A549 (cell line): ENCODE measurements at regions not wholly inside any gene's neighbourhood (a gene's known extent, or its start where the extent isn't known, plus 50 kb on each side); places are given as distances from the start of the nearest gene placed in this dataset.

Source experiments
- ATAC-seq, 2 experiments: fragments of 200-7000 bp in 1 of 2; fragments of >200 bp in 1 of 2; cut with Nextera tagmentation in 1 of 2; cut with Tn5 transposase in 1 of 2; 3 replicates each; pipeline versions ENCODE4 v1.8.0 to v1.9.1; 2018 to 2020; ENCODE audit warnings: mild to moderate bottlenecking in 1 of 2, moderate library complexity in 1 of 2
- CTCF ChIA-PET: fragments of 300-600 bp; sonication (Branson Sonifier 250); formaldehyde crosslinking; extraction: SDS; loops from one replicate; lab custom pipeline; 2021; ENCODE audit warnings: antibody characterized with exemption, inconsistent platforms; lab: Yijun Ruan, JAX
- POLR2A ChIA-PET: fragments of 350-600 bp; formaldehyde crosslinking; extraction: SDS; loops from one replicate; lab custom pipeline; 2021; ENCODE audit warnings: antibody characterized with exemption, inconsistent platforms; lab: Yijun Ruan, JAX
- DNase-seq, 2 experiments: peaks; one replicate each; pipeline versions ENCODE4 v3.0.0 to v3.0.0-alpha.2; 2011 to 2016; ENCODE audit warnings: low read depth in 1 of 2, low spot score in 1 of 2
- FAIRE-seq: peaks from 2 replicates; lab custom pipeline; 2011; peaks lifted over from hg19 to GRCh38; lab: Jason Lieb, UNC
- H3K27ac ChIP-seq, 2 experiments: fragments of >200 bp; sonication (Bioruptor Twin); formaldehyde crosslinking; 3 replicates each; pipeline ENCODE4 v1.5.1; 2016 to 2017
- H3K4me1 ChIP-seq: fragments of >200 bp; sonication (Bioruptor Twin); formaldehyde crosslinking; 3 replicates; pipeline ENCODE4 v1.6.1; 2016
- H3K4me2 ChIP-seq: fragments of >200 bp; sonication (Bioruptor Twin); formaldehyde crosslinking; 3 replicates; pipeline ENCODE4 v1.6.1; 2016
- H3K4me3 ChIP-seq: fragments of >200 bp; sonication (Bioruptor Twin); formaldehyde crosslinking; 3 replicates; pipeline ENCODE4 v1.5.1; 2016
- H3K9me3 ChIP-seq: fragments of >200 bp; sonication (Bioruptor Twin); formaldehyde crosslinking; 3 replicates; pipeline ENCODE4 v1.6.1; 2016
- CEBPB ChIP-seq, 2 experiments: fragments of >200 bp in 1 of 2; sonication (Bioruptor Twin) in 1 of 2; formaldehyde crosslinking in 1 of 2; IDR thresholded peaks; 2 replicates each; pipeline ENCODE4 v1.6.1; 2012 to 2016
- CHD4 ChIP-seq: fragments of 200-600 bp; sonication (generic); IDR thresholded peaks from 2 replicates; pipeline ENCODE4 v1.6.1; 2016; ENCODE audit warnings: antibody characterized with exemption, mild to moderate bottlenecking, borderline replicate concordance
- CTCF ChIP-seq: fragments of >200 bp; sonication (Bioruptor Twin); formaldehyde crosslinking; IDR thresholded peaks from 3 replicates; pipeline ENCODE4 v1.5.1; 2016
- EHF ChIP-seq: fragments of 250-450 bp; sonication (Bioruptor Pico); IDR thresholded peaks from 2 replicates; pipeline ENCODE4 v1.5.0; 2020; ENCODE audit warnings: mild to moderate bottlenecking
- EHMT2 ChIP-seq: fragments of 200-600 bp; sonication (generic); IDR thresholded peaks from 2 replicates; pipeline ENCODE4 v1.6.1; 2016; ENCODE audit warnings: antibody characterized with exemption, low read depth, mild to moderate bottlenecking, moderate library complexity
- FOSB ChIP-seq: fragments of 250-450 bp; sonication (Bioruptor Pico); IDR thresholded peaks from 2 replicates; pipeline ENCODE4 v1.5.0; 2020; ENCODE audit warnings: mild to moderate bottlenecking, moderate library complexity
- FOXS1 ChIP-seq: fragments of 250-450 bp; sonication (Bioruptor Pico); IDR thresholded peaks from 2 replicates; pipeline ENCODE4 v1.5.0; 2020; ENCODE audit warnings: mild to moderate bottlenecking, moderate library complexity
- GATA3 ChIP-seq: IDR thresholded peaks from 2 replicates; pipeline ENCODE4 v1.6.1; 2012; ENCODE audit warnings: borderline replicate concordance
- HOXA7 ChIP-seq: fragments of 250-450 bp; sonication (Bioruptor Pico); IDR thresholded peaks from 2 replicates; pipeline ENCODE4 v1.5.0; 2020; ENCODE audit warnings: mild to moderate bottlenecking, moderate library complexity
- HOXB13 ChIP-seq: fragments of 250-450 bp; sonication (Bioruptor Pico); IDR thresholded peaks from 2 replicates; pipeline ENCODE4 v1.5.0; 2020; ENCODE audit warnings: low read depth, mild to moderate bottlenecking, moderate library complexity
- JUN ChIP-seq, 2 experiments: fragments of >200 bp; sonication (Bioruptor Twin); formaldehyde crosslinking; IDR thresholded peaks; 2 replicates in 1 of 2; 3 replicates in 1 of 2; pipeline ENCODE4 v1.6.1; 2016 to 2017
- NFE2L2 ChIP-seq: fragments of 150-350 bp; conservative IDR thresholded peaks from 2 replicates; pipeline ENCODE4 v1.6.1; 2014; ENCODE audit warnings: low read length
- NR3C1 ChIP-seq: fragments of >200 bp; sonication (Bioruptor Twin); formaldehyde crosslinking; IDR thresholded peaks from 3 replicates; pipeline ENCODE4 v1.6.1; 2017
- POLR2AphosphoS2 ChIP-seq: conservative IDR thresholded peaks from 2 replicates; pipeline ENCODE4 v1.6.1; 2012; ENCODE audit warnings: low read length, improper control_type of control experiment, inconsistent platforms
- RCOR1 ChIP-seq: fragments of 150-350 bp; IDR thresholded peaks from 2 replicates; pipeline ENCODE4 v1.6.1; 2014; ENCODE audit warnings: antibody characterized with exemption, low read length, low read depth
- TP53 ChIP-seq: fragments of 250-450 bp; sonication (Bioruptor Pico); IDR thresholded peaks from 2 replicates; pipeline ENCODE4 v1.5.0; 2021; ENCODE audit warnings: mild to moderate bottlenecking, moderate library complexity
- ZNF302 ChIP-seq: fragments of 250-450 bp; sonication (Bioruptor Pico); IDR thresholded peaks from 2 replicates; pipeline ENCODE4 v1.9.0; 2021; ENCODE audit warnings: inconsistent platforms, mild to moderate bottlenecking, moderate library complexity
- ZSCAN20 ChIP-seq: fragments of 250-450 bp; sonication (Bioruptor Pico); IDR thresholded peaks from 2 replicates; pipeline ENCODE4 v1.8.0; 2022; ENCODE audit warnings: mild to moderate bottlenecking, moderate library complexity
- WGBS: methylation state at CpG from one replicate; pipeline ENCODE4 v1.1.6; 2017; ENCODE audit errors: missing lambda C conversion rate; 5-methylcytosine and 5-hydroxymethylcytosine counted together
- TF ChIP-seq, protein P1 (sequence below): fragments of 150-350 bp; IDR thresholded peaks from 2 replicates; pipeline ENCODE4 v1.6.1; 2014; ENCODE audit warnings: low read depth, mild to moderate bottlenecking, low read length
- TF ChIP-seq, protein P2 (sequence below): fragments of 250-450 bp; sonication (Bioruptor Pico); IDR thresholded peaks from 2 replicates; pipeline ENCODE4 v1.5.0; 2021; ENCODE audit warnings: mild to moderate bottlenecking, moderate library complexity, borderline replicate concordance
- TF ChIP-seq, protein P3 (sequence below): IDR thresholded peaks from 2 replicates; pipeline ENCODE4 v1.6.1; 2012

DNA sequence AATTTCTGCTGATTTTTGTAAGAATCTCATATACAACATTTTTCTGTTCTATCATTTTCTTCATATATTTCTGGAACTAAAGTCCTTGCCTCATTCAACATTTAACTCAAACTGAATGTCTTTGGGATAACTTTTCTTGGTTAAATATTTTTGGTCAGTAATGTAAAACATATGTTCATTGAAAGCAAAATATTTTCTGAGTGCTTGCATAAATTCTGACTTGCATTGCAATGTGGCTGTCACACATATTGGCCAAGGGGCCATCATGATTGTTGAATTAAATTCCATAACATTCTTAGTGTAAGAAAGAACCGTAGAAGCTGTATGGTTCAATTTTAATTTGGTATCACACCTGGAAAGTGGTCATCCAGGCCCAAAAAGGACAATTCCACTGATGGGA lies 369.4 kb downstream of the GALC start:
- DNase-seq (no peak), ATAC-seq (no peak), FAIRE-seq (no peak)
- H3K9me3 ChIP-seq = 0 out of 3 replicates have a peak, but pooled peaks cover 3% of the 10 kb centered on the region
- no peak overlapping the region for H3K4me3 ChIP-seq
- TF ChIP-seq CHD4 (no peak), FOSB (CRISPR knock-in tag) (no peak), ZSCAN20 (CRISPR knock-in tag) (no peak), ZNF302 (CRISPR knock-in tag) (no peak), NR3C1 (no peak)
- no peak overlapping the region for H3K4me2 ChIP-seq
- POLR2A ChIA-PET = no interaction called here
- WGBS = 3% methylated on average over 1 of the region's 1 CpG
- H3K27ac ChIP-seq = no peak overlapping the region
- CTCF ChIA-PET = no interaction called here
- no peaks in the 10 kb centered on the region for H3K4me1 ChIP-seq

DNA sequence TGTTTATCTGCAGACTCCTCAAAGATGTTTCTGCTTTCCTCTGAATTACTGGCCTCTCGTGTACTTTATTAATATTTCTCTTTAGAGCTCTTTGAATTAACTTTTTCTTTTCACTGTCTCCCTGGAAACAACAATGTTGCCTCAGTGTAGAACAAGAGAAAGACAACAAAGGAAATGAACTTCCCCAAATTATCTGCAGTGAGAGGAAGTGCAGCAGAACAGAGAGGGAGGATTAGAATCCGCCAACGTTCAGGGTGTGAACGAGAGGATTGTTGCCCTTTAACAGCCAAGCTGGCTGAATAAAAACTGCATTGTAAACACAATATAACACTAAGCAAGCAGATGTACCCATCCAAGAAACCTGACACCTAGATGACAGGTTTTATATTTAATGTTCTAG lies 375.9 kb downstream of the GALC start:
- CTCF ChIA-PET = interaction anchor here (1.1 to 1.7 kb wide), 4 partner anchors 8 to 407 kb away, joined by 3 to 5 read pairs (median 4); no protein-coding TSS in a partner anchor
- TF ChIP-seq CTCF = no peak
- no peak for TF ChIP-seq TP53 (CRISPR knock-in tag)
- no peak for TF ChIP-seq CEBPB (IDR thresholded peaks at IDR 0.05)
- no peak for TF ChIP-seq EHMT2
- no peak for TF ChIP-seq RCOR1
- no peak for TF ChIP-seq GATA3
- TF ChIP-seq EHF (CRISPR knock-in tag) = no peak
- TF ChIP-seq, protein P1, sequence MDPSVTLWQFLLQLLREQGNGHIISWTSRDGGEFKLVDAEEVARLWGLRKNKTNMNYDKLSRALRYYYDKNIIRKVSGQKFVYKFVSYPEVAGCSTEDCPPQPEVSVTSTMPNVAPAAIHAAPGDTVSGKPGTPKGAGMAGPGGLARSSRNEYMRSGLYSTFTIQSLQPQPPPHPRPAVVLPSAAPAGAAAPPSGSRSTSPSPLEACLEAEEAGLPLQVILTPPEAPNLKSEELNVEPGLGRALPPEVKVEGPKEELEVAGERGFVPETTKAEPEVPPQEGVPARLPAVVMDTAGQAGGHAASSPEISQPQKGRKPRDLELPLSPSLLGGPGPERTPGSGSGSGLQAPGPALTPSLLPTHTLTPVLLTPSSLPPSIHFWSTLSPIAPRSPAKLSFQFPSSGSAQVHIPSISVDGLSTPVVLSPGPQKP = no peak
- no peak for TF ChIP-seq POLR2AphosphoS2
- TF ChIP-seq, protein P2, sequence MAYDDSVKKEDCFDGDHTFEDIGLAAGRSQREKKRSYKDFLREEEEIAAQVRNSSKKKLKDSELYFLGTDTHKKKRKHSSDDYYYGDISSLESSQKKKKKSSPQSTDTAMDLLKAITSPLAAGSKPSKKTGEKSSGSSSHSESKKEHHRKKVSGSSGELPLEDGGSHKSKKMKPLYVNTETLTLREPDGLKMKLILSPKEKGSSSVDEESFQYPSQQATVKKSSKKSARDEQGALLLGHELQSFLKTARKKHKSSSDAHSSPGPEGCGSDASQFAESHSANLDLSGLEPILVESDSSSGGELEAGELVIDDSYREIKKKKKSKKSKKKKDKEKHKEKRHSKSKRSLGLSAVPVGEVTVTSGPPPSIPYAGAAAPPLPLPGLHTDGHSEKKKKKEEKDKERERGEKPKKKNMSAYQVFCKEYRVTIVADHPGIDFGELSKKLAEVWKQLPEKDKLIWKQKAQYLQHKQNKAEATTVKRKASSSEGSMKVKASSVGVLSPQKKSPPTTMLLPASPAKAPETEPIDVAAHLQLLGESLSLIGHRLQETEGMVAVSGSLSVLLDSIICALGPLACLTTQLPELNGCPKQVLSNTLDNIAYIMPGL (CRISPR knock-in tag) = no peak
- TF ChIP-seq FOXS1 (CRISPR knock-in tag) = no peak
- no peak for TF ChIP-seq JUN (IDR thresholded peaks at IDR 0.05)
- TF ChIP-seq HOXB13 (CRISPR knock-in tag) = no peak
- TF ChIP-seq HOXA7 = no peak
- no peak for TF ChIP-seq NFE2L2
- TF ChIP-seq ZNF302 (CRISPR knock-in tag) = no peak
- TF ChIP-seq, protein P3, sequence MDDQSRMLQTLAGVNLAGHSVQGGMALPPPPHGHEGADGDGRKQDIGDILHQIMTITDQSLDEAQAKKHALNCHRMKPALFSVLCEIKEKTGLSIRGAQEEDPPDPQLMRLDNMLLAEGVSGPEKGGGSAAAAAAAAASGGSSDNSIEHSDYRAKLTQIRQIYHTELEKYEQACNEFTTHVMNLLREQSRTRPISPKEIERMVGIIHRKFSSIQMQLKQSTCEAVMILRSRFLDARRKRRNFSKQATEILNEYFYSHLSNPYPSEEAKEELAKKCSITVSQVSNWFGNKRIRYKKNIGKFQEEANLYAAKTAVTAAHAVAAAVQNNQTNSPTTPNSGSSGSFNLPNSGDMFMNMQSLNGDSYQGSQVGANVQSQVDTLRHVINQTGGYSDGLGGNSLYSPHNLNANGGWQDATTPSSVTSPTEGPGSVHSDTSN = no peak

More for the DNA sequence above, 375.9 kb downstream of the GALC start:
- Histone ChIP-seq H3K4me3 (no peak overlapping the region), H3K27ac (no peak overlapping the region), H3K4me2 (no peak overlapping the region), H3K9me3 (0 out of 3 replicates have a peak, but pooled peaks cover 3% of the 10 kb centered on the region), H3K4me1 (no peaks in the 10 kb centered on the region)
- POLR2A ChIA-PET = no interaction called here
- DNase-seq = no peak
- FAIRE-seq = no peak
- no peak for ATAC-seq
- WGBS = 1% methylated on average over 4 of the region's 4 CpGs
